Activated T-cell treated with anti-CD3 and anti-CD28 coated beads, Interleukin-2, amount 50 U/mL, for 72 hours (primary cell): ENCODE measurements at regions not wholly inside any gene's neighbourhood (a gene's known extent, or its start where the extent isn't known, plus 50 kb on each side); places are given as distances from the start of the nearest gene placed in this dataset.

Experiments
- ATAC-seq, 2 donors: fragments of 150-1000 bp; cut with Tn5 transposase; replicated peaks in 1 of 2; 2 replicates each; pipeline ENCODE4 v1.10.0; 2021; ENCODE audit warnings: moderate library complexity in 2 of 2, mild to moderate bottlenecking in 1 of 2
- DNase-seq, 2 donors: peaks; one replicate each; pipeline ENCODE4 v3.0.0; 2021 to 2022; ENCODE audit warnings: mixed read lengths in 1 of 2
- H3K27ac Mint-ChIP-seq: one replicate; pipeline ENCODE4 v1.8.0; 2022; ENCODE audit warnings: mild to moderate bottlenecking, moderate library complexity, mixed read lengths
- H3K27me3 Mint-ChIP-seq: one replicate; pipeline ENCODE4 v1.8.0; 2022; ENCODE audit warnings: low read depth, mixed read lengths
- H3K36me3 Mint-ChIP-seq, 2 donors: one replicate each; pipeline ENCODE4 v1.8.0; 2022; ENCODE audit warnings: mixed read lengths in 2 of 2, mild to moderate bottlenecking in 1 of 2; ENCODE audit not compliant: insufficient read depth in 2 of 2
- H3K4me1 Mint-ChIP-seq: one replicate; pipeline ENCODE4 v1.8.0; 2022; ENCODE audit warnings: low read depth, mixed read lengths
- H3K4me3 Mint-ChIP-seq, 2 donors: one replicate each; pipeline ENCODE4 v1.8.0; 2022; ENCODE audit warnings: mild to moderate bottlenecking in 2 of 2, mixed read lengths in 2 of 2, moderate library complexity in 2 of 2
- H3K9me3 Mint-ChIP-seq, 2 donors: one replicate each; pipeline ENCODE4 v1.8.0; 2022; ENCODE audit warnings: mixed read lengths in 2 of 2

GRCh38 chr3:24863215-24863614 lies 368.6 kb upstream of the THRB start:
- ATAC-seq, result no peak
- H3K9me3 Mint-ChIP-seq, result peaks cover 7 to 13% of the 10 kb centered on the region in 2 donors
- H3K27me3 Mint-ChIP-seq, result no peaks in the 10 kb centered on the region
- no peak overlapping the region for H3K4me3 Mint-ChIP-seq
- no peaks in the 10 kb centered on the region for H3K36me3 Mint-ChIP-seq
- H3K4me1 Mint-ChIP-seq, result no peaks in the 10 kb centered on the region
- no peak overlapping the region for H3K27ac Mint-ChIP-seq
- no peak for DNase-seq

GRCh38 chr3:24867783-24868182 lies 373.1 kb upstream of the THRB start:
- no peak overlapping the region for H3K4me3 Mint-ChIP-seq
- H3K27ac Mint-ChIP-seq, result no peak overlapping the region
- DNase-seq, result no peak
- H3K36me3 Mint-ChIP-seq, result no peaks in the 10 kb centered on the region
- H3K9me3 Mint-ChIP-seq, result peaks cover 10 to 16% of the 10 kb centered on the region in 2 donors
- no peaks in the 10 kb centered on the region for H3K4me1 Mint-ChIP-seq
- no peak for ATAC-seq
- H3K27me3 Mint-ChIP-seq, result no peaks in the 10 kb centered on the region

DNA sequence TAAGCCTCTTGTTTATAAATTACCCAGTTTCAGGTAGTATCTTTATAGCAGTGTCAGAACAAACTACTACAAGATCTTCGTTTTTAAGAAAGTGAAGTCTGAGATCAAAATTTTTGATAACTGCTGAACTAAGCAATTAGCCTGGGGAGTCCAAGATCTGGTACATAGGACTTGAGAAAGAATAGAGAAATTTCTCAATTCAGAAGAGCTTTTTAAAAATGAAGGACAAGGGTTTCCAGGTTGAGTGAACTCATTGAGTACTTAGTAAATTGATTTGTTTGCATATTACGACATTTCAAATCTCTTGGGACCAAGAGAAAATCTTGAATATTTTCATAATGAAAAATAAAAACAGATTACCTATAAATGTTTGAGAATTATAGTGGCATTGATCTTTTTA lies 386.6 kb upstream of the THRB start:
- H3K4me3 Mint-ChIP-seq, result no peak overlapping the region
- ATAC-seq (no peak), DNase-seq (no peak)
- no peak overlapping the region for H3K27ac Mint-ChIP-seq
- no peaks in the 10 kb centered on the region for H3K36me3 Mint-ChIP-seq
- peaks cover 0 to 5% of the 10 kb centered on the region in 2 donors for H3K9me3 Mint-ChIP-seq
- H3K27me3 Mint-ChIP-seq, result no peaks in the 10 kb centered on the region
- H3K4me1 Mint-ChIP-seq, result no peaks in the 10 kb centered on the region

DNA sequence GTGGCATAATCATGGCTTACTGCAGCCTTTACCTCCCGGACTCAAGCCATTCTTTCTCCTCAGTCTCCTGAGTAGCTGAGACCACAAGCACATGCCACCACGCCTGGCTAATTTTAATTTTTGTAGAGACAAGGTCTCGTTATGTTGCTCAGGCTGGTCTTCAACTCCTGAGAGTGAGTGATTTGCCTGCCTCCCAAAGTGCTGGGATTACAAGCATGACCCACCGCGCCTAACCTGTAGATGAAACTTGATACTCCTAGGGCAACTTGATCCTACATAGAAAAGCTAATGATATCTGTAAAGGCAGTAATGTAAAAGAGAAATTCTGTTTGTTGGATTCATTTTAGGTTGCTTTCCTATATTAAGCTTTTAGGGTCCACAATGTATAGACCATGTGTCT lies 391.9 kb upstream of the THRB start:
- Mint-ChIP-seq H3K4me3 (no peak overlapping the region), H3K27ac (no peak overlapping the region), H3K27me3 (no peaks in the 10 kb centered on the region), H3K4me1 (no peaks in the 10 kb centered on the region), H3K9me3 (peaks cover 0 to 2% of the 10 kb centered on the region in 2 donors), H3K36me3 (no peaks in the 10 kb centered on the region)
- no peak for ATAC-seq
- no peak for DNase-seq

GRCh38 chr3:24890012-24890411 lies 395.4 kb upstream of the THRB start:
- no peaks in the 10 kb centered on the region for H3K4me1 Mint-ChIP-seq
- no peaks in the 10 kb centered on the region for H3K27me3 Mint-ChIP-seq
- H3K36me3 Mint-ChIP-seq, result no peaks in the 10 kb centered on the region
- ATAC-seq, result no peak
- H3K27ac Mint-ChIP-seq, result no peak overlapping the region
- DNase-seq, result no peak
- peaks cover 0 to 3% of the 10 kb centered on the region in 2 donors for H3K9me3 Mint-ChIP-seq
- H3K4me3 Mint-ChIP-seq, result no peak overlapping the region

DNA sequence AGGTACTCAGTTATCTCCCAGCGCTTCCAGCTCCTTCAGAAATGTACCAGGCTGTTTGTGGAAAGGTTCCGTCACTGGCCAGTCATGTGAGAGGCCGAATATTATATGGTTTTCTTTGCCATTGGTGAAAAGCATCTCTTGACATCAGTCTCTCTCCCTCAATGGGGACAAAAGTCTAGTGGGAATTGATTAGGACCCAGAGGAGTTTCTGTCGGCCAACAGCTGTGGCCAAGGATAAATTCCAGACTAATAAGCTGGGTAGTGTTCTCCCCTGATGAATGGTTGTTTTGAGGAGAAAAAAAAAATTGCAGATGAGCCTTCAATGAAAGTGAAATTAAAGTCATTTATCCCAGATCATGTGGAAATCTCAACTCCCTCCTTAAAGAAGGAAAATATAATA lies 404.7 kb upstream of the THRB start:
- Mint-ChIP-seq H3K4me1 (no peaks in the 10 kb centered on the region), H3K9me3 (peaks cover 2 to 5% of the 10 kb centered on the region in 2 donors), H3K4me3 (no peak overlapping the region), H3K36me3 (no peaks in the 10 kb centered on the region), H3K27me3 (no peaks in the 10 kb centered on the region), H3K27ac (no peak overlapping the region)
- DNase-seq (no peak), ATAC-seq (no peak)

GRCh38 chr3:24899901-24900603 lies 405.4 kb upstream of the THRB start:
- no peak for ATAC-seq
- Mint-ChIP-seq H3K27me3 (no peaks in the 10 kb centered on the region), H3K36me3 (no peaks in the 10 kb centered on the region), H3K4me3 (no peak overlapping the region), H3K9me3 (peaks cover 2 to 5% of the 10 kb centered on the region in 2 donors), H3K27ac (no peak overlapping the region), H3K4me1 (no peaks in the 10 kb centered on the region)
- DNase-seq, result no peak

DNA sequence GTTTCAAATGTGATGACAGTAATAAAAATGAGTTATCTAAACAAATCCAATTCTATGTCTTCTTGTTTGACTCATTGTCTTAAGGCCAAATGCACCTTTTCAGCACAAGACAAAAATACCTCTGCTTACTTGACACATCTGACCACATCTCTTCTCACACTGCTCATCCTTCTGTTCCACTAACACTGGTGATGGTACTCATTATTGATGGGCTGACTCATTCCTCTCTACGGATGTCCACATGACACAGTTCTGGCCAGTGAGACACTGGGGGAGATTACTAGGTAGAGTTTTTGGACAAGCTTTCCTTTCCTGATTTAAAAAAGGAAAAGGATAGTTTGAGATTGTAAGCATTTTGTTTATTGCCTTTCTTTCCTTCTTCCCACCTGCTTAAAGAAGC lies 410.6 kb upstream of the THRB start:
- Mint-ChIP-seq H3K4me1 (no peaks in the 10 kb centered on the region), H3K4me3 (no peak overlapping the region), H3K36me3 (no peaks in the 10 kb centered on the region), H3K27ac (no peak overlapping the region), H3K9me3 (peaks cover 0 to 8% of the 10 kb centered on the region in 2 donors), H3K27me3 (no peaks in the 10 kb centered on the region)
- ATAC-seq, result no peak
- DNase-seq, result no peak

GRCh38 chr3:24907106-24907505 lies 412.5 kb upstream of the THRB start:
- H3K4me1 Mint-ChIP-seq, result no peaks in the 10 kb centered on the region
- H3K27me3 Mint-ChIP-seq, result no peaks in the 10 kb centered on the region
- H3K36me3 Mint-ChIP-seq, result no peaks in the 10 kb centered on the region
- ATAC-seq, result no peak
- no peak overlapping the region for H3K4me3 Mint-ChIP-seq
- peaks cover 0 to 8% of the 10 kb centered on the region in 2 donors for H3K9me3 Mint-ChIP-seq
- DNase-seq, result no peak
- H3K27ac Mint-ChIP-seq, result no peak overlapping the region

DNA sequence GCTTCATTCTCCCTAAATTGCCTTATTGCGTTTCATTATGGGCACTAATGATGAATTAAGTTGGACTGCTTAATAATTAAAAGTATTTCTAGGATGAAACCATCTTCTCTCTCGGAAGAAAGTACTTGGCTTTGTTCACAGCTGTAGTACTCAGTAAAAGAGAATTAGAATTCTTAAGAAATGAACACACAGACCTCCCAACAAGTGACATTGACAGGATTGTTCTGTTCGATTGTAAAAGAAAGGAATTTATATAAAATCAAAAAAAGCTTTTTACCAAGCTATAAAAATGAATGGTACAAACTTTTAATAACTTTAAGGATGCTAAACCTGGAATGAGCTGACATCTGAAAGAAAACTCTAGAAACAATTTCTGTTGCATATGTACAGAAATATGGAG lies 416.4 kb upstream of the THRB start:
- no peak overlapping the region for H3K4me3 Mint-ChIP-seq
- H3K4me1 Mint-ChIP-seq, result no peaks in the 10 kb centered on the region
- no peaks in the 10 kb centered on the region for H3K36me3 Mint-ChIP-seq
- no peak overlapping the region for H3K27ac Mint-ChIP-seq
- H3K9me3 Mint-ChIP-seq, result peaks cover 0 to 2% of the 10 kb centered on the region in 2 donors
- DNase-seq, result no peak
- ATAC-seq, result no peak
- no peaks in the 10 kb centered on the region for H3K27me3 Mint-ChIP-seq

DNA sequence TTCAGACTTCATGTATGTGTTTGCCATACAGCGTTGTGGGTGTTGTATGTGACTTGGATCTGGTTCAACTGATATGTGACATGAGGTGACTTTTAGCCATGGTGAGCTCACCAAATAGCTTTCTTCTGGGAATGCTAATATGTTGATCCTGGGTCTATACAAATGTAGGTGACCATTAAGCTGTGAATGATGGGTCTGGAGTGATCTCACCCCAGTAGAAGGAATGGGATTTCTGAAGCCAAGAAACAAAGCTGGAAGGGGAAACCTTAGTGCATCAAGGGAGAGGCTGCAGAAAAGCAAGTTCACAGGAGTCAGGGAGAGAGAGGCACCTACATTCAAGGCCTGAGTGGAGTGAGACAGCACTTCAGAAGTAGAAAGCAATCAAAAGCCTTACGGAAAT lies 421.0 kb upstream of the THRB start:
- DNase-seq (no peak), ATAC-seq (no peak)
- no peaks in the 10 kb centered on the region for H3K27me3 Mint-ChIP-seq
- no peaks in the 10 kb centered on the region for H3K36me3 Mint-ChIP-seq
- no peaks in the 10 kb centered on the region for H3K9me3 Mint-ChIP-seq
- no peak overlapping the region for H3K4me3 Mint-ChIP-seq
- no peaks in the 10 kb centered on the region for H3K4me1 Mint-ChIP-seq
- H3K27ac Mint-ChIP-seq, result no peak overlapping the region

DNA sequence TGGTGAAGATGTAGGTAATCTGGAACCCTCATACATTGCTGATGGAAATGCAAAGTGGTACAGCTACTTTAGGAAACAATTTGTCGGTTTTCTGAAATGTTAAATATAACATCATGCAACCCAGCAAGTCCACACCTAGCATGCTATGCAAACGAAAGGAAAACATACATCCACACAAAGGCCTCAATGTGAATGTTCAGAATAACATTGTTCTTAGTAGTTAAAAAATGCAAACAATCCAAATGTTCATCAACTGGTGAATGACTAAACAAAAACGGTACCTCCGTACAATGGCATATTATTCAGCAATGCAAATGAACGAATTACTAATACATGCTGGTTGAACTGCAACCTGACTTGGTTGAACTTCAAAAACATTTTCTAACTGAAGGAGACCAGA lies 423.3 kb upstream of the THRB start:
- peaks cover 0 to 6% of the 10 kb centered on the region in 2 donors for H3K9me3 Mint-ChIP-seq
- H3K36me3 Mint-ChIP-seq, result no peaks in the 10 kb centered on the region
- no peak overlapping the region for H3K27ac Mint-ChIP-seq
- ATAC-seq (no peak), DNase-seq (no peak)
- no peaks in the 10 kb centered on the region for H3K27me3 Mint-ChIP-seq
- H3K4me1 Mint-ChIP-seq, result no peaks in the 10 kb centered on the region
- H3K4me3 Mint-ChIP-seq, result no peak overlapping the region

DNA sequence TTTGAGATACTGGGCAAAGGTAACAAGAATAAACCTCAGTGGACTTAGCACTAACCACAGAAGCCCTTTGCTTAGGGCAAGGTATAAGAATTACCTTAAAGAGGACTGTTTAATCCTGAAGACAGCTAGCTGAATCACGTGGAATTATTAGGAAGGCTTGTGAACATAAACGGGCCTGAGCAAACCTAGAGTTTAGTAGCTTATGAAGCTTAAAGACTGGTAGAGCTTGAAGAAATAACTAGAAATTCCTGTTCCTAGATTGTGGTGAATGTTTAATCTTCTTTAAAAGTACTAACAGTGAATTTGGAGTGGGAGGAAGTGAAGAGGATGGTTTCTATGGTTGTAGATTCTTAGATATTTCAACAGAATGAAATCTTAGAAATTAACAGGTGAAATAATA lies 428.9 kb upstream of the THRB start:
- no peak overlapping the region for H3K4me3 Mint-ChIP-seq
- no peak for DNase-seq
- H3K9me3 Mint-ChIP-seq, result peaks cover 1 to 6% of the 10 kb centered on the region in 2 donors
- no peak overlapping the region for H3K27ac Mint-ChIP-seq
- H3K27me3 Mint-ChIP-seq, result no peaks in the 10 kb centered on the region
- H3K4me1 Mint-ChIP-seq, result no peaks in the 10 kb centered on the region
- no peaks in the 10 kb centered on the region for H3K36me3 Mint-ChIP-seq
- no peak for ATAC-seq

DNA sequence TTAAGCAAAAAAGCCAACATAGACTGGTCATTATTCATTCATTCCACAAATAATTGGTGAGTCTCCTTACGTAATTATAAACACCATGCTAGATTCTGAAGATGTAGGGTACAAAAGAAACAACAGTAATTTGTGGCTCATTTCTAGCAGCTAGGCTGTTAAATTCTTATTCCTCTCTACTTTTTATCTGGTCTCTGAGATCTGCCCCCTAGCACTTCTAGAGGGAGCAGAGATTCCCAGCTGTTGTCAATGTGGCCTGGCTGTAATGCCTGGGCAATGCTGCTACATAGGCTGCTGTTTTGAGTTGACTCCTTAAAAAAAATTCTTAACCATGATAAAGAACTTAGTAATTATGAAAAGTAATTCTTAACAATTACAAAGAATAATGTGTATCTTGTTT lies 434.9 kb upstream of the THRB start:
- no peaks in the 10 kb centered on the region for H3K4me1 Mint-ChIP-seq
- no peak overlapping the region for H3K4me3 Mint-ChIP-seq
- DNase-seq, result no peak
- no peak overlapping the region for H3K27ac Mint-ChIP-seq
- H3K27me3 Mint-ChIP-seq, result no peaks in the 10 kb centered on the region
- no peaks in the 10 kb centered on the region for H3K36me3 Mint-ChIP-seq
- peaks cover 0 to 1% of the 10 kb centered on the region in 2 donors for H3K9me3 Mint-ChIP-seq
- ATAC-seq, result no peak
